HG02623 (cell line): ENCODE measurements at regions not wholly inside any gene's neighbourhood (a gene's known extent, or its start where the extent isn't known, plus 50 kb on each side); places are given as distances from the start of the nearest gene placed in this dataset.

Experiments used
- ATAC-seq: cut with Tn5 transposase; IDR thresholded peaks from one replicate; pipeline ENCODE4 v1.9.1; 2021; ENCODE audit warnings: moderate library complexity; ENCODE audit not compliant: unreplicated experiment

DNA sequence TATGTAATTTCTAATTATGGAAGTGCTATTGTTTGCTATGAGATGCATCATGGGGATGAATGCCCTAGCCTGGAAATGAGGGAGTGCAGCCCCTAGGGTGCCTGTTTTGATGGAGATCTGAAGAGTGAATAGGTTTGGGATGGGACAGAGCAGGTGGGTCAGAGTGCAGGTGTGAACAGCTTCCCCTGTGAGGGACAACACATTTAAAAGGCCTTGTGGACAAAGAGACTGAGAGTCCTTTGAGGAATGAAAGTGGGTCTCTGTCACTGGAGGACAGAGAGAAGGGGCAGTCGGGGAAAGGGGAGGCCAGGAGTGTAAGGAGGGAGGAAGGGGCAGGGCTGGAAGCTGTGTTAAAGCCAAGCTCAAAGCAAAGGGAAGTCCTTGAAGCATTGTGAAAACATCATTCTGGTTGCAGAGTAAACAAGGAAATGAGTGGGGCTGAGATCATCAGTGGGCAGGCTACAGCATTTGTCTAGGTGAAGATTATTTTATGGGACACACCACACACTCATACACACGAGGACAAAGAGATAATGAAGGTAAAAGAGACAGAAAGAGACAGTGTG, 877.6 kb downstream of the SLC4A3 start:
- no peak for ATAC-seq

DNA sequence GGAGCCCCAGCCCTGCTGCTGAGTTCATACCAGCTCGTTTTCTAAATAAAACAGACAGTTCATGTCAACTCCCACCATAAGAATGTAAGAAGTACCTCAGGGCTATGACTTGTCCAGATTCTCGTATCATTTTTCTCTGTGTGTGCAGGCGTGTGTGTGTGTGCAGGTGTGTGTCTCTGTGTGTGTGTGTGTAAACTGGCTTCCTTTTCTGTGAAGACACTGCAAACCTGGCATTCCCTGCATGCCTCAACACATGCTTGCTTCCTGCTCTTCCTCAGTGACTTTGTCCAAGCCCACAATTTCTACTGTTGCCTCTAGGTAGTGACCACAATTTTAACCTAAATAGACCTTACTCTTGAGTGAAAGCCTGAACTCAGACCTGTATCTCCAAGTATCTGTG, 879.0 kb downstream of the SLC4A3 start:
- no peak for ATAC-seq

- no peak for ATAC-seq
Observed at GRCh38 chr2:220509096-220509757, 881.8 kb downstream of the SLC4A3 start.

DNA sequence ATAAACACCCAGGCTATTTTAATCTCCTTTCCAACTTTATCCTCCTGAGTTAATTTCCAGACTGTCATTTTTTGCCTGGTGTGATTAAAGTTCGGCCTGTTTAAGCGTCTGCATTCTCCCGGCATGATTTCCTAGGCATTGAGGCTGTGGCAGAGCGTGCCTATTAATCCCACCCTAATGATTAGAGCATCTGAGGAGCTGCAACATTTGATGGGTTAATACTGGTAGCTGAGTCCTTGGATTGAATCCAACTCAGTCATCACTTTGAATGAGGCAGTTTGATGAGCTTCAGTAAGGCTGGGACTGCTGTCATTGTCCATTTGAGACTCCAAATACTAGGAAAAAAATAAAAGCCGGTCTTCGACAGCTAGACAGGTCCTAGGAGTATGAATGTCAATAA, 882.5 kb downstream of the SLC4A3 start:
- ATAC-seq: no peak

DNA sequence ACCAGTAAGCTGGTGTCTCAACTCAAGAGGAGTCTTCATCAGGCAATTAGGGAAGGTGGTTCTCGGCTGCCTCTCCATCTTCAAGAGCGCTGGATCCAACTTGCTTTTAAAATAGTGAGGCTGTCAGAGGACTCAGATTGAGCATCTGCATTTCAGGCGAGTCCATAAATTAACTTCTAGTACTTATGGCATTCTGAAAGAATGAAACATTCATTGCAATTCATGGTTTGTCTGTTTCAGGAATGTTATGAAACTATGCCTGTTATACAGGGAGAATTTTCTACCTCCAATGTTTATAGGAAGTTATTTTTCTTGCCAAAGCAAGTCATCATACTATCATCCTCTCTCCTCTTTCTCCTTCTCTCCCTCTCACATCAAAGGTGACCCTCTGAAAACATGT, 883.2 kb downstream of the SLC4A3 start:
- no peak for ATAC-seq

DNA sequence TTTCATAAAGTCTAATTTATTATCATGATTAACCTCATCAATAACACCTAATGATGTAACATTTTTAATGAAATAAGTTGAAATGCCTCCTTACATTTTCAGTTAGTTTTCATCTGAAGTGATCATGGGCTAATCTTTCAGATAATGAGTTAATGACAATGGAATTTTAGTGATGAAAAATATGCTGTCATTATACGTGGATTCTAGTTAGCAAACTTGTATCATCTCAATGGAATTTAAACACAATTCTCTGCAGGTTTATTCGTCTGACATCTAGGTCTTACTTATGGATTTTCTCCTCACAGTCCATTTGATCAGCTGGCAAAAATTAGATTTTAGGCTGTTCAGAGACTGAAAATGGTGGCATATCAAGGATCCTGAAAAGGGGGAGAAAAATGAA, 885.0 kb downstream of the SLC4A3 start:
- ATAC-seq: no peak

- ATAC-seq: no peak
Observed at GRCh38 chr2:220513573-220514288, 886.3 kb downstream of the SLC4A3 start.

DNA sequence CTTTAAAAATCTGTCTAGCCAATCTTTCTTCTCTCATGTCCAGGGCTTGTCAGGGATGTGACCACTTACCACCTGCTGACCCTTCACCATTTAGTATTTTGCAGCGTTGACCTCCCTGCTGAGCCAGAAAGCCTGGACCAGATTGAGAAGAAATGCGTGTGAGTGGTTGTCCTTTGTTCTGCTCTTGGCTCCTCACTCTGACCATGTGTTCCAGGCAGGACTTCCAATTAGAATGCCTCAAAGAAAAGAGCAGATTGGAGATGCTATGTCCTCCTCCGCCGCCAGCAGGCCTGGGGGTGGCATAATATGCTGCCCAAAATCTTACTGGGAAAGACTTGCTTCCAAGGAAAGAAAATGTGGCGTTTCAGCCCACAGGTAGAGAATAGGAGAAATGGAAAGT, 894.1 kb downstream of the SLC4A3 start:
- ATAC-seq: no peak

GRCh38 chr2:220528180-220528675, 900.8 kb downstream of the SLC4A3 start:
- ATAC-seq: no peak

GRCh38 chr2:220531216-220531615, 903.8 kb downstream of the SLC4A3 start:
- ATAC-seq: no peak

GRCh38 chr2:220533485-220533884, 906.1 kb downstream of the SLC4A3 start:
- ATAC-seq: peak; percentile 68

GRCh38 chr2:220539481-220539880, 912.1 kb downstream of the SLC4A3 start:
- ATAC-seq: no peak

- no peak for ATAC-seq
Observed at GRCh38 chr2:220544049-220544448, 916.6 kb downstream of the SLC4A3 start.

GRCh38 chr2:220550995-220551700, 923.7 kb downstream of the SLC4A3 start:
- no peak for ATAC-seq

DNA sequence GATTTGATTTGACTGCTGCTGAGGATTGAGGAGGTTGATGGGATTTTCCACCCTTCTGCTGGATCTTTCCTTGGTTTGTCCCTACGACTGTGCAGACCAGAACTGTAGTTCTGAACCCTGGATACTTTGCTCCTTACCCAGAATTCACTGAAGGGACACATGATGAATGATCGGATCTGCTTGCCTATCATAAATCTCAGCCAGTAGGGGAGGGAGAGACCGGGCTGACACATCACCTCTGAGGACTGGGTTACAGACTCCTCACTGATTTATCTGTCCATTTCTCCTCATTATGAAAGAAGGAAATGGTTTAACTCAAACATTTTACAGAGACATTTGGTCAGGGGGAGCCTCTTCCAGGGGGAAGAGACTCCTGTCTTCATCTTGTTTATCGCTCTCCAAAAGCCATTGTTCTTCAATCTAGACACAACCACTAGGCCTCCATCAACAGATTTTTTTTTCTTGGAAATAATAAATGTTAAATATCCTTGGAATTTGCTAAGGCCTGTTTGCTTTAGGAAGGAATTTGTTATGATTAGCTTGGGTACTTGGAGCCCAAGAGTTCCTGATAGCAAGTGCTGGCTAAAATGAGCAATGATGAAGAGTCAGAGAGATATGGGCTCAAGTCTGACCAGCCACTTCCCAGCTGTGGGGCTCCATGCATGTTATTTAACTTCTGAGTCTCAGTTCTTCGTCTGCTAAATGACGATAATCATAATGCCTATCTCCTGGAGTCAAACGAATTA, 925.5 kb downstream of the SLC4A3 start:
- no peak for ATAC-seq

DNA sequence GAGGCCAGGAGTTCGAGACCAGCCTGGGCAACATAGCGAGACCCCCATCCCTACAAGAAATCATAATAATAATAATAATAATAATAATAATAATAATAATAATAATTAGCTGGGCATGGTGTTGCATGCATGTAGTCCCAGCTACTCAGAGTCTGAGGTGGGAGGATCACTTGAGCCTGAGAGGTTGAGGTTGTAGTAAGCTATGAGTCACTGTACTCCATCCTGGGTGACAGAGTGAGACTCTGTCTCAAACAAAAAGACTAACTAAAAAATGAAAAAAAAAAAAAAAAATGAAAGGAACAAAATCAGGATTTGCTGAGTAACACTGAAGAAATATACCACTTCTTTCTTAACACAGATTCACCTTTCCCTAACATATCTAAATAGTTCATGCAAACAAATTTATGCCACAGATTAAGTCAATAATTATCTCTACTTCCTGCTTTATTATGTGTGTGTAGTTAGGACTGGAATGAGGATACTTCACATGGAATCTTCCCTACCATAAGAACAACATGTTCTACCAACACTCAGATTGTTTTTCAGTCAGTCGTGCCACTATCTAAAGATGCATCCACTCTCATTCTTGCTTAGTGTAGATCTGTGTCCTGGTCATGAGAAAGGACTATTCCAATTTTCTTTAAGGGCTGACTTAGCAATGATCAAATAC, 928.7 kb downstream of the SLC4A3 start:
- ATAC-seq: no peak

DNA sequence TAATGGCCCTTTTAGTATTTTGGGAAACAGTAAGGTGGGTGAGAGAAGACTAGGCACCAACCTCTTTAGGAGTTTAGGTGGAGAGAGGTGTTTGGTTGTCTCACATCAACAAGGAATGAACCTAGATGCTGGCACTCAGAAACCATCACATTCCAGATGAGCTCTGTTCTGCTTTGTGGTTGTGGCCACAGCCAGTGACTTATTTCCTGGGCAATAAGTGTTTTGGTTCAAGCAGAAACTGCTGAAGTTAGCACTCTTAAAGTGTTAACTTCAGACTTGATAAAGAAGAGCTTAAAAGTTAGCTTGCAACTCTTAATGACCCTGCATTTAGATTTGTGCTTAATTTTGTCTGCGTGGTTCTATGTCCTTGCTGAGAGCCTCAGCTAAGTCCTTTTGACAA, 929.2 kb downstream of the SLC4A3 start:
- no peak for ATAC-seq

- ATAC-seq: no peak
Observed at GRCh38 chr2:220560192-220560591, 932.8 kb downstream of the SLC4A3 start.

GRCh38 chr2:220562375-220563140, 935.1 kb downstream of the SLC4A3 start:
- ATAC-seq: no peak

GRCh38 chr2:220568296-220568695, 940.9 kb downstream of the SLC4A3 start:
- no peak for ATAC-seq
